MG63 (cell line): ENCODE measurements at regions not wholly inside any gene's neighbourhood (a gene's known extent, or its start where the extent isn't known, plus 50 kb on each side); places are given as distances from the start of the nearest gene placed in this dataset.

Experiments used
- DNase-seq: peaks from one replicate; pipeline ENCODE4 v3.0.0-alpha.2; 2020
- H3K27me3 ChIP-seq: fragments of 250-450 bp; sonication (Bioruptor Pico); 2 replicates; pipeline ENCODE4 v1.5.1; 2020; ENCODE audit warnings: mild to moderate bottlenecking, moderate library complexity
- H3K36me3 ChIP-seq: fragments of 250-450 bp; sonication (Bioruptor Pico); 2 replicates; pipeline ENCODE4 v1.5.1; 2020; ENCODE audit warnings: mild to moderate bottlenecking, moderate library complexity
- H3K4me3 ChIP-seq: fragments of 250-450 bp; sonication (Bioruptor Pico); 2 replicates; pipeline ENCODE4 v1.5.1; 2020; ENCODE audit warnings: mild to moderate bottlenecking, moderate library complexity
- H3K9me3 ChIP-seq: fragments of 250-450 bp; sonication (Bioruptor Pico); 2 replicates; pipeline ENCODE4 v1.5.1; 2020; ENCODE audit warnings: mild to moderate bottlenecking, moderate library complexity

DNA sequence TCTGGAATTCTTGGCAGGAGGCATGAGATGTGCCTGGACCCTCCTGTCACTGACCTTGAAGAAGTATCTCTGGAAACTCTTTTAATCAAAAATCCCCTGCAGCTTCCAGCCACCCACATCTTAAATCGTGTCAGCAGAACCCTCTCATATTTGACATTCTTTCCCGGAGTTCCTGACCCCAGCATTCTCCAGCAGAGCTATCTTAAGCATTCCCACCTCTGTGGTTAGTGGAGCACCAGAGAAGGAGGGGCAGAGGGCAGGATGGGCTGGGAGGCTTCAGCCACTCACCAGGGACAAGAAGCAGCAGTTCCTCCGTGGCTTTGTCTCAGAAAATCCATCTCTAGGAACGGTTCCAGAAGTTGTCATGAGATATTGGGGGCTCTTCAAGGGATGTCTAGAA is 149.9 kb downstream of the RGS9 start:
- H3K9me3 ChIP-seq = peaks cover 11% of the 10 kb centered on the region
- no peak for DNase-seq

DNA sequence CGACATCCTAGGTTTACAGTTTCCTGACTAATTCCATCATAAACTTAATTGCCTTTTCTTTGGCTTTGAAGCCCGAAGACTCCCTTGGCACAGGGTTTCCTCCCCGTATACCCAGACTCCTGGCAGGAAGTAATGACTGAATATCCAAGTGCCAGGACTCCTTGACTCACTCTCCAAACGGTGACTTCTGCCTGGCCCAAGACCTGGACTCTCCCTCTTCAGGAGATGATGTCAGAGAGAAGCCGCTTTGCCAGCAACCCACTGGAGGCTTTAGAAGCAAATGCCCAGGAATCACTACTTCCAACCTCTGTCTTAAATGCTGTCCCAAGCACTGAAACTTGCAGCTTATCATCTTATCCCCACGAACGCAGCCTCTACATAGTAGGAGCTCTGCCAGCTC is 146.5 kb downstream of the RGS9 start:
- no peaks in the 10 kb centered on the region for H3K36me3 ChIP-seq
- peak; percentile 94 for DNase-seq
- no peak overlapping the region for H3K4me3 ChIP-seq
- peaks cover 12% of the 10 kb centered on the region for H3K9me3 ChIP-seq
- no peaks in the 10 kb centered on the region for H3K27me3 ChIP-seq

More for the DNA sequence above, 149.9 kb downstream of the RGS9 start:
- H3K27me3 ChIP-seq = no peaks in the 10 kb centered on the region
- no peak overlapping the region for H3K4me3 ChIP-seq
- H3K36me3 ChIP-seq = no peaks in the 10 kb centered on the region

DNA sequence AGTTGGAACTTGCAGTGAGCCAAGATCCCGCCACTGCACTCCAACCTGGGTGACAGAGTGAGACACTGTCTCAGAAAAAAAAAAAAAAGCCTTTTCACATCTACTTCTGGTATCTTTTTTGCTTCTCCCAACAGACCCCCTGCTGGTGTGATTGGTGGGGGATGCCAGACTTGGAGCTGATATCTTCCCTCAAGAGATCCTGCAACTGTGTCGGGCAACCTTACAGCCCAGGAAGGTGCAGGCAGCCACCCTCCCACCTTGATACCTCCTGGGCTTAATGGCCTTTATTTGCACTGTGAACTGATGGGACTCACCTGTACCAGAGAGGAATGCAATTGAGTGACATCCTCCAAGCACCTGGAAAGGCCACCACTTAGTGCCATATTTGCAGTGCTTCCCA is 142.3 kb downstream of the RGS9 start:
- DNase-seq = no peak
- H3K27me3 ChIP-seq = no peaks in the 10 kb centered on the region
- no peaks in the 10 kb centered on the region for H3K36me3 ChIP-seq

DNA sequence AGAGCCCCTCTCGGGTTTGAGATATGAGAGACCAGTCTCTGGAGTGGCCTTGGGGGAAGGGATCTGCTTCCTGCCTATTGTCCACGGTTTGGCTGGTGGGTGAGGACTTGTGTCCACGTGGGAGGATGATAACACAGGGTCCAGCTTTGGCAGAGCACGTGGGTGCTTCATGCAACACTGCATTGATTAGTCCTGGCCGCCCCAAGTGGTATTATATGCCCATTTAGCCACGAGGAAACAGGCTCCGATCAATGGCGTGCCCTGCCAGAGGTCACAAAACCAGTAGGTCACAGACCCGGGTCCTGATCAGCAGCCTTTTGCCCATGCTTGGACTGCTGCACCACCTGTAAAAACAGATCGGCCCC is 141.6 kb downstream of the RGS9 start:
- H3K4me3 ChIP-seq = no peak overlapping the region
- DNase-seq = no peak

More for the DNA sequence above, 142.3 kb downstream of the RGS9 start:
- peaks cover 12% of the 10 kb centered on the region for H3K9me3 ChIP-seq
- no peak overlapping the region for H3K4me3 ChIP-seq

DNA sequence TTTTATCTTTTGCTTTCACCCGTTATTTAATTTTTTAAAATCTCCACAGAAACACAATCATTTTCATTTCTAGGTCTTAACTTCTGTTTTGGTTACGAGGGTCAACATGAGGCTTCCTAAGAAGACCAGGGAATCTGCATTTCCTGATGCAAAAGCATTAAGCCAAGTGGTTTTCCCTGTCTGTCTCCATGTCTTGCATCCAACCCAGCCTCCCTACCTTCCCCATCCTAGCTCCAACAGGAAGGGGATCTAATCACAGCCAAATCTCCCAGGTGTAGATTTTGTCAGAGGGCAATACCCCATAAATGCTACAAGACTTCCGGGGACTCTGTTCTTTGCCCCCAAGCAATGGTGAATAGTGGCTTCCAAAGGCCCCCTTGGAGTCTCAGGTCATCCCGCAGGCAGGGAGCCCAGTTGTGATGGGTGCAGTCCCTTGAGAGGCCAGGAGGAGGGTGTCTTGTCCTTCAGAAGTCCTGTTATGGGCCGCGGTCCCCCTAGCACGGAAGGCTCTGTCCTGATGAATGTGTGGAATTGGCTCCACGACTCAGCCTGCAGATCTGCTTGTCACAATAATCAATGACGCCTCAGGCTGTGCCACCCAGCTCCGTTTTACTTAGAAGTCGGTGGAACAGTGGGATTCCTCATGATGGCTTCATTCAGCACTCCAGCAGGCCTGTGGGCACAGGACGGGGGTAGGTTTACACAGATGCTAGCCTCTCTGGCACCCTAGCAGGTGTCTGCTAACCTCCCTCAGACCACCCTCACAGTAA is 141.1 kb downstream of the RGS9 start:
- Histone ChIP-seq H3K36me3 (no peaks in the 10 kb centered on the region), H3K27me3 (no peaks in the 10 kb centered on the region), H3K4me3 (no peak overlapping the region), H3K9me3 (peaks cover 11% of the 10 kb centered on the region)
- peak; percentile 48 for DNase-seq

More for the DNA sequence above, 141.6 kb downstream of the RGS9 start:
- H3K9me3 ChIP-seq = peaks cover 12% of the 10 kb centered on the region
- H3K36me3 ChIP-seq = no peaks in the 10 kb centered on the region
- H3K27me3 ChIP-seq = no peaks in the 10 kb centered on the region

DNA sequence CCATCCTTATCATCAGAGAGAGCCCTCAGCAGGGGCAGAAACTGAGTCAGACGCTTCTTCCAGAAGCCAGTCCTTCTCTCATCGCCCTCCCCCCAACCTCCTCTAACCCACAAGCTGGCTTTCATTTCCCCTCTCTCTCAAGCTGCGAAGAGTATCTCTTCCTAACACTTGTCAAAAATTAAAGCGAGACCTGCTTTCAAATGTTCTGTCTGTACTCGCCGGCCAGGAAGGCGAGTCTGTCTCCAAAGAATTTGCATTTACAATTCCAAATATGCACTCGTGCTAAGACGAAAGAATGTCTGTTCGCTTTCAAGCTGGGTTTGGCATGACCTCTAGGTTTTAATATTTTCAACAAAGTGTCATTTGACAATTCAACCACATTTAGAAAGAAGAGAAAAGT is 140.4 kb downstream of the RGS9 start:
- Histone ChIP-seq H3K4me3 (no peak overlapping the region), H3K9me3 (peaks cover 5% of the 10 kb centered on the region), H3K36me3 (no peaks in the 10 kb centered on the region), H3K27me3 (no peaks in the 10 kb centered on the region)
- peak; percentile 10 for DNase-seq
